IMR-90 (cell line): ENCODE measurements at regions not wholly inside any gene's neighbourhood (a gene's known extent, or its start where the extent isn't known, plus 50 kb on each side); places are given as distances from the start of the nearest gene placed in this dataset.

Experiments
- ATAC-seq: fragments of 200-7000 bp; cut with Tn5 transposase; 2 replicates; pipeline ENCODE4 v1.9.1; 2020; ENCODE audit warnings: low read depth, mild to moderate bottlenecking, moderate library complexity
- BruUV-seq: library from RNA; stranded (reverse); fragments of 400-500 nt; replicated peaks from 2 replicates; lab custom pipeline; 2021; lab: Mats Ljungman, UMichigan
- CTCF ChIA-PET: fragments of 300-600 bp; formaldehyde crosslinking; extraction: SDS; loops from one replicate; lab custom pipeline; 2021; ENCODE audit warnings: antibody characterized with exemption; lab: Yijun Ruan, JAX
- POLR2A ChIA-PET: fragments of 300-600 bp; sonication (Branson Sonifier 250); formaldehyde crosslinking; loops from one replicate; lab custom pipeline; 2022; ENCODE audit warnings: antibody characterized with exemption; ENCODE audit not compliant: unreplicated experiment; lab: Charles Lee
- DNase-seq: peaks from one replicate; pipeline ENCODE4 v3.0.0; 2013
- H2AFZ ChIP-seq: replicated peaks from 2 replicates; pipeline ENCODE3; 2013; ENCODE audit warnings: low read length, mild to moderate bottlenecking; ENCODE audit not compliant: poor library complexity
- H2AK5ac ChIP-seq: 2 replicates; pipeline ENCODE4 v1.6.1; 2013; ENCODE audit warnings: low read depth, low read length, inconsistent platforms
- H2AK9ac ChIP-seq: replicated peaks from 2 replicates; pipeline ENCODE3; 2013; ENCODE audit warnings: mild to moderate bottlenecking, low read depth, low read length, moderate library complexity; ENCODE audit not compliant: poor library complexity
- H2BK120ac ChIP-seq: 2 replicates; pipeline ENCODE4 v1.6.1; 2013; ENCODE audit warnings: low read depth, low read length, inconsistent platforms
- H2BK15ac ChIP-seq: 3 replicates; pipeline ENCODE4 v1.6.1; 2013; ENCODE audit warnings: low read depth, low read length, inconsistent platforms
- H2BK20ac ChIP-seq: 2 replicates; pipeline ENCODE4 v1.6.1; 2013; ENCODE audit warnings: low read depth, mild to moderate bottlenecking, inconsistent platforms, low read length, moderate library complexity
- H2BK5ac ChIP-seq: 2 replicates; pipeline ENCODE4 v1.6.1; 2013; ENCODE audit warnings: mild to moderate bottlenecking, low read depth, low read length, inconsistent platforms; ENCODE audit not compliant: poor library complexity, severe bottlenecking
- H3K14ac ChIP-seq: replicated peaks from 2 replicates; pipeline ENCODE4 v1.6.1; 2013; ENCODE audit warnings: low read depth, low read length, inconsistent platforms
- H3K18ac ChIP-seq: 2 replicates; pipeline ENCODE4 v1.6.1; 2013; ENCODE audit warnings: low read depth, low read length, control low read depth
- H3K23ac ChIP-seq: 2 replicates; pipeline ENCODE4 v1.6.1; 2013; ENCODE audit warnings: low read depth, low read length, inconsistent platforms
- H3K27ac ChIP-seq: 2 replicates; pipeline ENCODE4 v1.5.1; 2013; ENCODE audit warnings: mild to moderate bottlenecking, control low read depth, low read length; ENCODE audit not compliant: insufficient read depth
- H3K27me3 ChIP-seq: 2 replicates; pipeline ENCODE4 v1.6.1; 2013; ENCODE audit warnings: low read length; ENCODE audit not compliant: control insufficient read depth, insufficient read depth
- H3K36me3 ChIP-seq: 2 replicates; pipeline ENCODE4 v1.6.1; 2013; ENCODE audit warnings: low read length, mixed read lengths; ENCODE audit not compliant: control insufficient read depth, insufficient read depth
- H3K4ac ChIP-seq: 2 replicates; pipeline ENCODE4 v1.6.1; 2013; ENCODE audit warnings: low read depth, low read length, inconsistent platforms
- H3K4me1 ChIP-seq: 2 replicates; pipeline ENCODE4 v1.6.1; 2013; ENCODE audit warnings: low read length, mixed read lengths; ENCODE audit not compliant: control insufficient read depth, insufficient read depth
- H3K4me2 ChIP-seq: 2 replicates; pipeline ENCODE4 v1.6.1; 2013; ENCODE audit warnings: low read depth, mild to moderate bottlenecking, control low read depth, low read length, moderate library complexity
- H3K4me3 ChIP-seq: 2 replicates; pipeline ENCODE4 v1.5.1; 2013; ENCODE audit warnings: low read depth, mild to moderate bottlenecking, control low read depth, low read length, moderate library complexity; ENCODE audit not compliant: insufficient read depth
- H3K56ac ChIP-seq: 2 replicates; pipeline ENCODE4 v1.6.1; 2013; ENCODE audit warnings: low read length, inconsistent platforms; ENCODE audit not compliant: insufficient read depth; ENCODE audit errors: extremely low read depth
- H3K79me1 ChIP-seq, 2 experiments: 2 replicates each; pipeline ENCODE4 v1.6.1; 2013; ENCODE audit warnings: low read length in 2 of 2, inconsistent platforms in 1 of 2, low read depth in 1 of 2
- H3K9ac ChIP-seq: 2 replicates; pipeline ENCODE4 v1.6.1; 2013; ENCODE audit warnings: low read depth, low read length, control low read depth
- H3K9me1 ChIP-seq: 2 replicates; pipeline ENCODE4 v1.6.1; 2013; ENCODE audit warnings: low read length, inconsistent platforms; ENCODE audit not compliant: insufficient read depth
- H3K9me3 ChIP-seq: 2 replicates; pipeline ENCODE4 v1.6.1; 2013; ENCODE audit warnings: low read length; ENCODE audit not compliant: control insufficient read depth, insufficient read depth
- H4K20me1 ChIP-seq: 2 replicates; pipeline ENCODE4 v1.6.1; 2013; ENCODE audit warnings: low read length, inconsistent platforms; ENCODE audit not compliant: insufficient read depth
- H4K5ac ChIP-seq: 2 replicates; pipeline ENCODE4 v1.6.1; 2013; ENCODE audit warnings: mild to moderate bottlenecking, low read depth, low read length, control low read depth
- H4K8ac ChIP-seq, 2 experiments: 2 replicates each; pipeline ENCODE4 v1.6.1; 2013; ENCODE audit warnings: low read depth in 2 of 2, low read length in 2 of 2, control low read depth in 1 of 2, inconsistent platforms in 1 of 2
- H4K91ac ChIP-seq: 2 replicates; pipeline ENCODE4 v1.6.1; 2013; ENCODE audit warnings: low read depth, low read length, inconsistent platforms; ENCODE audit not compliant: insufficient read depth
- CEBPB ChIP-seq: IDR thresholded peaks from 2 replicates; pipeline ENCODE4 v1.6.1; 2012; ENCODE audit warnings: low read depth, low read length, improper control_type of control experiment
- CHD1 ChIP-seq: IDR thresholded peaks from 2 replicates; pipeline ENCODE4 v1.6.1; 2012; ENCODE audit warnings: low read depth, low read length, improper control_type of control experiment
- FOS ChIP-seq: fragments of 150-350 bp; IDR thresholded peaks from 2 replicates; pipeline ENCODE4 v1.6.1; 2016; ENCODE audit warnings: low read depth, low read length
- SMC3 ChIP-seq: fragments of 150-350 bp; IDR thresholded peaks from 2 replicates; pipeline ENCODE4 v1.6.1; 2016; ENCODE audit warnings: low read depth, mild to moderate bottlenecking, antibody characterized with exemption, low read length, moderate library complexity
- WGBS, 2 experiments: methylation state at CpG; one replicate each; pipeline versions ENCODE4 v1.1.5 to v1.1.7; 2013; ENCODE audit warnings: missing lambda C conversion rate in 2 of 2; ENCODE audit not compliant: insufficient read length in 1 of 2; ENCODE audit errors: extremely low coverage in 2 of 2; 5-methylcytosine and 5-hydroxymethylcytosine counted together
- dilution Hi-C: fragments of 300-500 bp; cut with HindIII; formaldehyde crosslinking; loops from one replicate; pipeline ENCODE4 v1.14.3; 2018; ENCODE audit warnings: low sequenced_read_pairs; ENCODE audit not compliant: unreplicated experiment
- in situ Hi-C: fragments of 300-500 bp; cut with MboI; formaldehyde crosslinking; loops from 3 replicates; pipeline ENCODE4 v1.14.3; 2019; ENCODE audit warnings: low sequenced_read_pairs, inconsistent platforms, mixed read lengths
- intact Hi-C: fragments of 100-400 bp; cut with micrococcal nuclease; formaldehyde crosslinking; loops from 2 replicates; pipeline ENCODE4 v1.10.0; 2022
- TF ChIP-seq, protein P1 (sequence below): conservative IDR thresholded peaks from 2 replicates; pipeline ENCODE4 v1.5.1; 2012; ENCODE audit warnings: mild to moderate bottlenecking, low read depth, low read length, improper control_type of control experiment
- TF ChIP-seq, protein P2 (sequence below): fragments of 150-350 bp; IDR thresholded peaks from 2 replicates; pipeline ENCODE4 v1.6.1; 2016; ENCODE audit warnings: low read depth, mild to moderate bottlenecking, low read length, moderate library complexity, borderline replicate concordance

DNA sequence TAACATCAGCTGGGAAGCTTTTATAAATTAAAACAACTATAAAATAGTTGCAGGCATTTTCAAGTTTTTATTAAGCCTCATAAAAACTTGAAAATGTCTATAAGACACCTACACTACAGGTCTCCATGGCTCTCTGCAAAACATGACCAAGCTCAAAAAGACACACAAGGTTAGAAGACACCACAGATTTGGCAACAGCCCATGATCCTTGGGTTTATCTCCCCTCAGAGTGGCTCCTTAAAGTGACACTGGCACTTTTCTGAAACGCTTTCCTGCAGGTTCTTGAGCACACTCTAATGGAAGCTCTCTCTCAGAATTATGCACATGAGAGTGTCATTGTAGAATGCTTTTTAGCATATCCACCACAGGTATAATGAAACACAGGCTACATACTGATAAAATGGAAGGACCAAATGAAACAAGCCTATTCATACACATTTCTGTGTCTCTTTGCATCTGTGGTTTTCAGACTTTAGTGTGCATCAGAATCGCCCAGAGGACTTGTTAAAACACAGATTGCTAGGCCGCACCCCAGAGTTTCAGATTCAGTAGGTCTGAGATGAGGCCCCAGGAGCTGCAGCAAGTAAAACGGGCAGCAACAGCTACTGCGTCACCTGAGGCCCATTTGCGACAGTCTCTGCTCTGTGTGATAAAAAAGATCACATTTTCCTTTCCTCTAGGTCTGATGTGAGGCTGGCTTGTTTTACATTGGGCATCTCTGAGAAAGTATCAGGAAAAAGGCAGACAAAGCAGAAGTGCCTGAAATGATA, 75.0 kb upstream of the WSB1 start:
- H3K18ac ChIP-seq: no peak overlapping the region
- no peak overlapping the region for H2BK20ac ChIP-seq
- in situ Hi-C loops: no loop called here
- CTCF ChIA-PET: interaction anchor here (1.3 kb wide), 1 partner anchor 114 kb away, joined by 3 read pairs; no protein-coding TSS in a partner anchor
- ATAC-seq (no peak), DNase-seq (no peak)
- no peak for TF ChIP-seq FOS
- TF ChIP-seq, protein P1, sequence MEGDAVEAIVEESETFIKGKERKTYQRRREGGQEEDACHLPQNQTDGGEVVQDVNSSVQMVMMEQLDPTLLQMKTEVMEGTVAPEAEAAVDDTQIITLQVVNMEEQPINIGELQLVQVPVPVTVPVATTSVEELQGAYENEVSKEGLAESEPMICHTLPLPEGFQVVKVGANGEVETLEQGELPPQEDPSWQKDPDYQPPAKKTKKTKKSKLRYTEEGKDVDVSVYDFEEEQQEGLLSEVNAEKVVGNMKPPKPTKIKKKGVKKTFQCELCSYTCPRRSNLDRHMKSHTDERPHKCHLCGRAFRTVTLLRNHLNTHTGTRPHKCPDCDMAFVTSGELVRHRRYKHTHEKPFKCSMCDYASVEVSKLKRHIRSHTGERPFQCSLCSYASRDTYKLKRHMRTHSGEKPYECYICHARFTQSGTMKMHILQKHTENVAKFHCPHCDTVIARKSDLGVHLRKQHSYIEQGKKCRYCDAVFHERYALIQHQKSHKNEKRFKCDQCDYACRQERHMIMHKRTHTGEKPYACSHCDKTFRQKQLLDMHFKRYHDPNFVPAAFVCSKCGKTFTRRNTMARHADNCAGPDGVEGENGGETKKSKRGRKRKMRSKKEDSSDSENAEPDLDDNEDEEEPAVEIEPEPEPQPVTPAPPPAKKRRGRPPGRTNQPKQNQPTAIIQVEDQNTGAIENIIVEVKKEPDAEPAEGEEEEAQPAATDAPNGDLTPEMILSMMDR: no peak
- no peak for TF ChIP-seq SMC3
- no peak for TF ChIP-seq CEBPB
- no peak for TF ChIP-seq CHD1
- TF ChIP-seq, protein P2, sequence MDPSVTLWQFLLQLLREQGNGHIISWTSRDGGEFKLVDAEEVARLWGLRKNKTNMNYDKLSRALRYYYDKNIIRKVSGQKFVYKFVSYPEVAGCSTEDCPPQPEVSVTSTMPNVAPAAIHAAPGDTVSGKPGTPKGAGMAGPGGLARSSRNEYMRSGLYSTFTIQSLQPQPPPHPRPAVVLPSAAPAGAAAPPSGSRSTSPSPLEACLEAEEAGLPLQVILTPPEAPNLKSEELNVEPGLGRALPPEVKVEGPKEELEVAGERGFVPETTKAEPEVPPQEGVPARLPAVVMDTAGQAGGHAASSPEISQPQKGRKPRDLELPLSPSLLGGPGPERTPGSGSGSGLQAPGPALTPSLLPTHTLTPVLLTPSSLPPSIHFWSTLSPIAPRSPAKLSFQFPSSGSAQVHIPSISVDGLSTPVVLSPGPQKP: no peak
- no peak overlapping the region for H4K91ac ChIP-seq
- H2AK9ac ChIP-seq: no peak overlapping the region
- no peak overlapping the region for H3K4me3 ChIP-seq
- no peak overlapping the region for H3K23ac ChIP-seq
- no peaks in the 10 kb centered on the region for H3K9me1 ChIP-seq
- no peak overlapping the region for H3K56ac ChIP-seq
- H3K9ac ChIP-seq: no peak overlapping the region
- no peaks in the 10 kb centered on the region for H4K20me1 ChIP-seq
- dilution Hi-C loops: no loop called here
- H3K36me3 ChIP-seq: no peaks in the 10 kb centered on the region
- no peak overlapping the region for H2BK120ac ChIP-seq
- no TSS peak for BruUV-seq
- H3K4ac ChIP-seq: no peak overlapping the region
- H4K8ac ChIP-seq: no peak overlapping the region
- no peak overlapping the region for H4K5ac ChIP-seq
- H3K9me3 ChIP-seq: peaks cover 4% of the 10 kb centered on the region; the same call in 1 of the 2 replicates
- H3K79me1 ChIP-seq: no peaks in the 10 kb centered on the region
- H3K27ac ChIP-seq: no peak overlapping the region
- H3K4me1 ChIP-seq: no peaks in the 10 kb centered on the region
- H3K4me2 ChIP-seq: no peak overlapping the region
- WGBS, 2 experiments: 37% methylated on average over 2 of the region's 6 CpGs; no CpG with 5 or more reads in 1 of the 2 experiments
- no peak overlapping the region for H2BK5ac ChIP-seq
- intact Hi-C loops: no loop called here
- no peak overlapping the region for H2AFZ ChIP-seq
- no peak overlapping the region for H3K14ac ChIP-seq
- H2AK5ac ChIP-seq: no peak overlapping the region
- POLR2A ChIA-PET: no interaction called here
- no peaks in the 10 kb centered on the region for H3K27me3 ChIP-seq
- no peak overlapping the region for H2BK15ac ChIP-seq
